Neural progenitor cell (in vitro differentiated cells): ENCODE measurements at regions not wholly inside any gene's neighbourhood (a gene's known extent, or its start where the extent isn't known, plus 50 kb on each side); places are given as distances from the start of the nearest gene placed in this dataset.

Experiments
- CTCF ChIP-seq: fragments of 200-600 bp; sonication (generic); IDR thresholded peaks from 2 replicates; pipeline ENCODE4 v1.5.1; 2017; ENCODE audit warnings: antibody characterized with exemption, mild to moderate bottlenecking
- EZH2 ChIP-seq: fragments of 200-600 bp; sonication (generic); IDR thresholded peaks from 2 replicates; pipeline ENCODE4 v1.6.1; 2017; ENCODE audit warnings: antibody characterized with exemption, mild to moderate bottlenecking, moderate library complexity
- EZH2phosphoT487 ChIP-seq: fragments of 200-600 bp; sonication (generic); IDR thresholded peaks from 2 replicates; pipeline ENCODE4 v1.6.1; 2017; ENCODE audit warnings: antibody characterized with exemption

- TF ChIP-seq CTCF, result no peak
- no peak for TF ChIP-seq EZH2
- no peak for TF ChIP-seq EZH2phosphoT487
Observed at GRCh38 chr9:14530366-14530765, 162.9 kb downstream of the ZDHHC21 start.
